ENCODE measurements at regions not wholly inside any gene's neighbourhood (a gene's known extent, or its start where the extent isn't known, plus 50 kb on each side); places are given as distances from the start of the nearest gene placed in this dataset.

DNA sequence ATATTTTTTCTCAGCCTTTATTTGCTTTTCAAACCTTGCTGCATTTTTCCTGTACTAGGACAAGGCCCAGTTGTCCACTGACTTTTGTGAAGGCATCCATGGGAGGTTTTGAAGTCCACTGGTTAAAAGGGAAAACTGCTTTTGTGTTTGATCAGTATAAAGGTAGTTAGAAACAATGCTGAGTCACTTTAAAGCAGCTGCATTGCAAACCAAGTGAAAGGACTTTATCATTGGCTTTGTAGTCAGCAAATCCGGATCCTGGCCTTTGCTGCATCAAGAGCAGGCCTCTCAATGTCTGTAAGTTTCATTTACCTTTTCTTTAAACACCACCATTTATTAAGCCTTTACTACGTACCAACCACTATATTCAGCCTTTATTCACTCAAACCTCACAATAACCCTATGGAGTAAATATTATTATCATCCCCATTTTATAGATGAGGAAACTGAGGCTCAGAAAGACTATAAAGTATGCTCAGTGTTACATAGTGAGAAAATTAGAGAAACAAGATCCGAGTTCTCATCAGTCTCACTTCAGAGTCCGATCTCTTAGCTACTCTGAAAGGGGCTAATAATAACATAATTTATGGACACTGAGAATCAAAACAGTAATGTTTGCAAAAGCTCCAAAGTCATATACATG is 60.6 kb upstream of the HSD17B12 start:
- TF ChIP-seq CTCF (IDR thresholded peaks at IDR 0.05), result no peak
- no peak for TF ChIP-seq POLR2A (IDR thresholded peaks at IDR 0.05)
